ENCODE measurements at regions not wholly inside any gene's neighbourhood (a gene's known extent, or its start where the extent isn't known, plus 50 kb on each side); places are given as distances from the start of the nearest gene placed in this dataset.

DNA sequence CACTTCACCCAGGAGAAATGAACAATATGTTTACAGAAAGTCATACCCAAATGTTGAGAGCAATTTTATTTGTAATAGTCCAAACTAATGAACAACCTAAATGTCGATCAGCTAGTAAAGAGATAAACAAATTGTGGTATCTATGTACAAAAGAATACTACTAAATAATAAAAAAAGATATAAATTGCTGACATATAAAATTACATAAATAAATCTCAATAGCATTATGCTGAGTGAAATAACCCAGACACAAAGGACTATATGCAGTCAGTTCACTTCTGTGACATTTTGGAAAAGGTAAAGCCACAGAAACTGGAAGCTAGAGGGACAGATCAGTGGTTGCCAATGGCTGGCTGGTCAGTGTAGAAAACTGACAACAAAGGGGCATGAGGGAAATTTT is 346.0 kb upstream of the PCDH20 start:
- DNase-seq (ENCODE audit: low spot score): no peak
- TF ChIP-seq, protein P1, sequence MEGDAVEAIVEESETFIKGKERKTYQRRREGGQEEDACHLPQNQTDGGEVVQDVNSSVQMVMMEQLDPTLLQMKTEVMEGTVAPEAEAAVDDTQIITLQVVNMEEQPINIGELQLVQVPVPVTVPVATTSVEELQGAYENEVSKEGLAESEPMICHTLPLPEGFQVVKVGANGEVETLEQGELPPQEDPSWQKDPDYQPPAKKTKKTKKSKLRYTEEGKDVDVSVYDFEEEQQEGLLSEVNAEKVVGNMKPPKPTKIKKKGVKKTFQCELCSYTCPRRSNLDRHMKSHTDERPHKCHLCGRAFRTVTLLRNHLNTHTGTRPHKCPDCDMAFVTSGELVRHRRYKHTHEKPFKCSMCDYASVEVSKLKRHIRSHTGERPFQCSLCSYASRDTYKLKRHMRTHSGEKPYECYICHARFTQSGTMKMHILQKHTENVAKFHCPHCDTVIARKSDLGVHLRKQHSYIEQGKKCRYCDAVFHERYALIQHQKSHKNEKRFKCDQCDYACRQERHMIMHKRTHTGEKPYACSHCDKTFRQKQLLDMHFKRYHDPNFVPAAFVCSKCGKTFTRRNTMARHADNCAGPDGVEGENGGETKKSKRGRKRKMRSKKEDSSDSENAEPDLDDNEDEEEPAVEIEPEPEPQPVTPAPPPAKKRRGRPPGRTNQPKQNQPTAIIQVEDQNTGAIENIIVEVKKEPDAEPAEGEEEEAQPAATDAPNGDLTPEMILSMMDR (IDR thresholded peaks at IDR 0.05; ENCODE audit: extremely low read depth, missing control alignments): no peak

DNA sequence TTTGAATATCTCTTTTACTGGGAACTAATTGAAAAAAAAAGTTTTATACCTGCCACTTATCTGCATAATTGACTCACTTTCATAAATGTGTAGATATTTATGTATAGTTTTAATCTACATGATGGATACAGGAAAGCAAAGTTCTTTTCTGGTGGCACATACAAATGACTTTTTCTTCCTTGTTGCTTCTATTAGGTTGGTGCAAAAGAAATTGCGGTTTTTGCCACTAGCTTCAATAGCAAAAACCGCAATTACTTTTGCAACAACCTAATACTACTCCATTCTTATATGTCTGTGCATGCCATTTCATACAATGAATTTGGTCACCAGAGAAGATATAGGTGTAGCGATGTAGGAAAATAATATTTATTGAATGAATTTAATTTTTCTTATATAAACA is 344.5 kb upstream of the PCDH20 start:
- TF ChIP-seq, protein P1 (IDR thresholded peaks at IDR 0.05; ENCODE audit: extremely low read depth, missing control alignments): no peak
- DNase-seq (ENCODE audit: low spot score): no peak

DNA sequence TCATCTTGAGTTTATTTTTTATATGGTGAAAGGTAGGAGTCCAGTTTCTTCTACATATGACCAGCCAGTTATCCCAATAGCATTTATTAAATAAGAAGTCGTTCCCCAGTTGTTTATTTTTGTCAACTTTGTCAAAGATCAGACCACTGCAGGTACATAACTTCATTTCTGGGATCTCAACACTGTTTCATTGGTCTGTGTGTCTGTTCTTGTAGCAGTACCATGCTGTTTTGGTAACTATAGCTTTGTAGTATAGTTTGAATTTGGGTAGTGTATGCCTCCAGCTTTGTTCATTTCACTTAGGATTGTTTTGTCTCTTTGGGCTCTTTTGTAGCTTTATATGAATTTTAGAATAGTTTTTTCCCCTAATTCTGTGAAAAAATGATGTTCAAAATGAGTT is 340.4 kb upstream of the PCDH20 start:
- DNase-seq (ENCODE audit: low spot score): no peak

DNA sequence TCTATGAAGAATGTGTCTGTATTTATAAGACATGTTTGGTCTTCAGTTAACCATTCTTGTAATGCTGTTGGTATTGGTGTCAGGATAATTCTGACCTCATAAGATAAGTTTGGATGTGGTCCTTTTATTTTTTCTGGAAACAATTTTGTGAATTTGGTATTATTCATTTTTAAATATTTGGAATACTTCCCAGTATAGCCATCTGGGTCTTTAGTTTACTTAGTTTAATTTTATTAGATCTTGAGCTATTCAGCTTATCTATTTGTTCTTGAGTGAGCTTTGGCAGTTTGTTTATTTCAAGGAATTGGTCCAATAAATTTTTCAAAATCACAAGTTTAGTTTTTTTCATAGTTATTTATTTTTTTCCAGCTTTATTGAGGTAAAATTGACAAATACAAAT is 335.4 kb upstream of the PCDH20 start:
- no peak for DNase-seq (ENCODE audit: low spot score)

More for the DNA sequence above, 340.4 kb upstream of the PCDH20 start:
- TF ChIP-seq, protein P1 (IDR thresholded peaks at IDR 0.05; ENCODE audit: extremely low read depth, missing control alignments): no peak

DNA sequence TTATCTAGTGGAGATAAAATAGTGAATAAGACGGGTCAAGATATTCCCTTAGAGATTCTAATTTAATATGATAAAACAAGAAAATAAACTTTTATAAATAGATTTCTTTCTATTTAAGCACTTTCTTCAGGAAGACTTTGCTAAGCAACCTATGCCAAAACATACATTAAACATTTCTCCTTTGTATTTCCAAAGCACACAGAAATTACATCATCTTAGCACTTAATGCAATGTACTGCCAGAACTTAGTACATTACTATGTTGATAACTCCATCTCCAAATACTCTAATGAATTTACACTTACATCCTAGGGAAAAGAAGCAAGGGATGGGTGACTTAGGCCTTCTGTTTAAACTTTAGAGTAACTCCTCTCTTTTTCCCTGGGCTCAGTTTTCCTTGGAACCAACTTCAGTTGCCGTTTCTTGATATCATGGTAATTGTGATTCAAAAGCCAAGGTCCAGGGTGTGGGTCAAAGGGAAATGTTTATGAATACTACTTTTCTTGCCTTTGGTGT is 322.6 kb upstream of the PCDH20 start:
- no peak for DNase-seq (ENCODE audit: low spot score)
- TF ChIP-seq, protein P1 (IDR thresholded peaks at IDR 0.05; ENCODE audit: extremely low read depth, missing control alignments): no peak

More for the DNA sequence above, 335.4 kb upstream of the PCDH20 start:
- TF ChIP-seq, protein P1 (IDR thresholded peaks at IDR 0.05; ENCODE audit: extremely low read depth, missing control alignments): no peak

DNA sequence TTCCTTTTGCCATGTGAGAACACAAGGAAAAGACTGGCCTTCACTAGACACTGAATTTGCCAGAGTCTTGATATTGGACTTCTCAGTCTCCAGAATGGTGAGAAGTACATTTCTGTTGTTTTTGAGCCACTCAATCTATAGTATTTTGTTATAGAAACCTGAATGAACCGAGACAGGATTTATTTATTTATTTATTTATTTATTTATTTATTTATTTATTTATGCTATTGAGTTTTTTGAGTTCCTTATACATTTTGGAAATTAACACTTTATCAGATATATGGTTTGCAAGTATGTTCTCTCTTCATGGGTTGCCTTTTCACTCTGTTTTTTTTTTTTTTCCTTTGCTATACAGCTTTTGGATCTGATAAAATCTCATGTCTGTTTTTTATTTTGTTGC is 319.0 kb upstream of the PCDH20 start:
- TF ChIP-seq, protein P1 (IDR thresholded peaks at IDR 0.05; ENCODE audit: extremely low read depth, missing control alignments): no peak
- no peak for DNase-seq (ENCODE audit: low spot score)

DNA sequence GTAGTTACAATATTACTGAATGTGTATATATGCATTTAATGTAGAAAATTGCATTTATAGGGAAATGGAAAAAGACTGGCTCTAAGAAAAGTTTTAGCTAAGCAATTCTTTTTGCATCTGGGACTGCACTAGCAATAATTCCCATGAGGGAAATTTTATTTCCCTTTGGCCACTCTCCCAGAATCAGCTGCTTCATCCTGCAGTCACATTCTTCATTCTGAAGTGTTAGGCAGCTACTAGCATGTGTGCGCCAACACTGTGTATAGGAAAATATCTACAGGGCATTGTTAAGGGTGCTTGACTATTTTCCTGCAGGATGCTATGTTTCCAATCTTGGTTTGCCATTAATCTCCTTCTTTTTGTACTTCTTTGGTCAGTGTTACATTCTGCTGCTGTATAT is 312.8 kb upstream of the PCDH20 start:
- no peak for DNase-seq (ENCODE audit: low spot score)
- TF ChIP-seq, protein P1 (IDR thresholded peaks at IDR 0.05; ENCODE audit: extremely low read depth, missing control alignments): no peak
